ENCODE measurements at regions not wholly inside any gene's neighbourhood (a gene's known extent, or its start where the extent isn't known, plus 50 kb on each side); places are given as distances from the start of the nearest gene placed in this dataset.

DNA sequence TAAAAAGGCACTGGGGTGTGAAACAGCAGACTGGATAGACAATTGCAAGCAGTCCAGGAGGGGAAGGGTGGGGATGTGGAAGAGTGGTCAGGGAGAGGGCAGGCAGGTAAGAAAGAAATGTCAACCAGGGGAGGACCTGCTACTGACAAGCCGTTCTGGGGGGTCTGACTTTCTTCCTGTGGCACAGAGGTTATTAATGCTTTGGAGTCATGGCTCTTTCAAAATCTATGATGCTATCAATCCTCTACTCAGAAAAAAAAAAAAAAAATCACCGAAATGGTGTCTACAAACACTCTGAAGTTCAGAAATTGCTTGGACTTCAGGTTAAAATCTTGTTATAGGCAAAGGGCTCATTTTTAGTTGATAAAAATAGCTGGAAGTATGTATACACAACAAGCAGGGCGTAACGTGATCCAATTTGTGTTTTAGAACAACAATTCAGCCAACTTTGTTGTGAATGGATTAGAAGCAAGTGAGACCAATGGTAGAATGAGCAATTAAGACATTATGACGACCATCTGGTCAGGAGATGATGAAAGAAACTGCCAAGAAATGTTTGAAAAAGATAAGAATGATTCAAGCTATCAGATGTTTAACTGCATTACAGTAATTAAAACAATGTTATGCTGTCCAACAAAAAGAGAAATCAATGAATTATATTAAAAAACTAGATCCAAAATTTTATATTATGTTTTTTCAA lies 255.2 kb downstream of the DEPDC1B start:
- Histone ChIP-seq H3K9me3 (0 out of 2 replicates have a peak, but pooled peaks cover 3% of the 10 kb centered on the region), H3K27me3 (replicated peaks; ENCODE audit: control insufficient read depth, insufficient read depth, low read length) (no peaks in the 10 kb centered on the region), H3K4me1 (peaks cover 6% of the 10 kb centered on the region), H3K36me3 (ENCODE audit: control insufficient read depth, insufficient read depth, low read length) (no peaks in the 10 kb centered on the region), H3K4me3 (ENCODE audit: low read depth, low read length) (no peak overlapping the region)
- intact Hi-C loops (cut with micrococcal nuclease; ENCODE audit: unreplicated experiment): no loop called here
- no peak overlapping the region for H3K27ac Mint-ChIP-seq (ENCODE audit: unreplicated experiment)
- H3K4me3 Mint-ChIP-seq (ENCODE audit: unreplicated experiment): no peak overlapping the region
- POLR2A ChIA-PET: no interaction called here
- peaks cover 13% of the 10 kb centered on the region for H3K4me1 Mint-ChIP-seq (ENCODE audit: low read depth, unreplicated experiment)
- H3K9me3 Mint-ChIP-seq (ENCODE audit: unreplicated experiment): no peaks in the 10 kb centered on the region
- BruUV-seq (replicated peaks): no TSS peak
- TF ChIP-seq, protein P1, sequence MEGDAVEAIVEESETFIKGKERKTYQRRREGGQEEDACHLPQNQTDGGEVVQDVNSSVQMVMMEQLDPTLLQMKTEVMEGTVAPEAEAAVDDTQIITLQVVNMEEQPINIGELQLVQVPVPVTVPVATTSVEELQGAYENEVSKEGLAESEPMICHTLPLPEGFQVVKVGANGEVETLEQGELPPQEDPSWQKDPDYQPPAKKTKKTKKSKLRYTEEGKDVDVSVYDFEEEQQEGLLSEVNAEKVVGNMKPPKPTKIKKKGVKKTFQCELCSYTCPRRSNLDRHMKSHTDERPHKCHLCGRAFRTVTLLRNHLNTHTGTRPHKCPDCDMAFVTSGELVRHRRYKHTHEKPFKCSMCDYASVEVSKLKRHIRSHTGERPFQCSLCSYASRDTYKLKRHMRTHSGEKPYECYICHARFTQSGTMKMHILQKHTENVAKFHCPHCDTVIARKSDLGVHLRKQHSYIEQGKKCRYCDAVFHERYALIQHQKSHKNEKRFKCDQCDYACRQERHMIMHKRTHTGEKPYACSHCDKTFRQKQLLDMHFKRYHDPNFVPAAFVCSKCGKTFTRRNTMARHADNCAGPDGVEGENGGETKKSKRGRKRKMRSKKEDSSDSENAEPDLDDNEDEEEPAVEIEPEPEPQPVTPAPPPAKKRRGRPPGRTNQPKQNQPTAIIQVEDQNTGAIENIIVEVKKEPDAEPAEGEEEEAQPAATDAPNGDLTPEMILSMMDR (IDR thresholded peaks at IDR 0.05; ENCODE audit: insufficient read depth in 1 of 2, low read depth in 1 of 2, low read length in 1 of 2, severe bottlenecking in 1 of 2, unreplicated experiment in 1 of 2): no peak
- DNase-seq: no peak
- peaks cover 9% of the 10 kb centered on the region for H3K27me3 Mint-ChIP-seq (ENCODE audit: insufficient read depth, unreplicated experiment)
- CTCF ChIA-PET: no interaction called here
- H3K36me3 Mint-ChIP-seq (ENCODE audit: insufficient read depth, unreplicated experiment): no peaks in the 10 kb centered on the region

DNA sequence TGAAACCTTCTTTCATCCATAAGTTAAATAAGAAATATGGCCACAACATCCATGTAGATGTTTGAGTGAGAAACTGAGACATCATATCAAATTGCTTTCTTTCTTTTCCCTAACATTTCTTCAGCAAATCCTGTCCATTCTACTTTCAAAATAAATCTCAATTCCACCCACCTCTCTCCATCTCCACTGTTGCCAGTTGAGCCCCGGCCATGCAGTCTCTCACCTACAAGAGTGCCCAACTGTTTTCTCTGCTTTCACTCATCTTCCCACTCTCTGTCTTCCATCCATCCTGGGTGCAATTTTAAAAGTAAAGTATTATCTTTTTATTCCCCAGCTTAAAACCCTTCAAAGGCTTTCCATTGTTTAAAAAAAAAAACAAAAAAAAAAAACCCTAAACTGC lies 260.4 kb downstream of the DEPDC1B start:
- H3K36me3 Mint-ChIP-seq (ENCODE audit: insufficient read depth, unreplicated experiment): no peaks in the 10 kb centered on the region
- no peaks in the 10 kb centered on the region for H3K9me3 Mint-ChIP-seq (ENCODE audit: unreplicated experiment)
- CTCF ChIA-PET: no interaction called here
- Histone ChIP-seq H3K4me1 (no peaks in the 10 kb centered on the region), H3K9me3 (no peaks in the 10 kb centered on the region), H3K36me3 (ENCODE audit: control insufficient read depth, insufficient read depth, low read length) (no peaks in the 10 kb centered on the region), H3K4me3 (ENCODE audit: low read depth, low read length) (no peak overlapping the region), H3K27me3 (replicated peaks; ENCODE audit: control insufficient read depth, insufficient read depth, low read length) (no peaks in the 10 kb centered on the region)
- DNase-seq: no peak
- POLR2A ChIA-PET: no interaction called here
- TF ChIP-seq, protein P1 (IDR thresholded peaks at IDR 0.05; ENCODE audit: insufficient read depth in 1 of 2, low read depth in 1 of 2, low read length in 1 of 2, severe bottlenecking in 1 of 2, unreplicated experiment in 1 of 2): no peak
- H3K4me3 Mint-ChIP-seq (ENCODE audit: unreplicated experiment): no peak overlapping the region
- no TSS peak for BruUV-seq (replicated peaks)
- no peaks in the 10 kb centered on the region for H3K4me1 Mint-ChIP-seq (ENCODE audit: low read depth, unreplicated experiment)
- no peak overlapping the region for H3K27ac Mint-ChIP-seq (ENCODE audit: unreplicated experiment)
- peaks cover 11% of the 10 kb centered on the region for H3K27me3 Mint-ChIP-seq (ENCODE audit: insufficient read depth, unreplicated experiment)
- intact Hi-C loops (cut with micrococcal nuclease; ENCODE audit: unreplicated experiment): no loop called here

DNA sequence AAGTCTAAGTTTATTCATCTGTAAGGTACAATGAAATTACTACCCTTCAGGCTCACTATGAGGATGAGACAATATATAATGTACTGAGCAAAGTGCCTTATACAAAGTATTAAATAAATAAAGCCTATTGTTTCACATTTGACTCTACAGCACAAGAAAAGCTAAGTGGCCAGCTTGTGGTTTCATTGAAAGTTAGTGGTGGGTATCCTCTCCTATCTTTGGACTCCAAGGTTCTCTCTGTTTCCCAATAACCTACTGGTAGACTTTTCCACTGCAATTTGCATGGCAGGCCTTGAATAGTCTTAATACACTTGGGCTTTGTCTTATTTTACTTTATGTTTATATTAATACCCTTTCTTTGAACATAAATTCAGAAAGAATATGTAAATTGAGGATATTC lies 262.7 kb downstream of the DEPDC1B start:
- Mint-ChIP-seq H3K9me3 (ENCODE audit: unreplicated experiment) (no peaks in the 10 kb centered on the region), H3K4me3 (ENCODE audit: unreplicated experiment) (no peak overlapping the region), H3K4me1 (ENCODE audit: low read depth, unreplicated experiment) (no peaks in the 10 kb centered on the region), H3K36me3 (ENCODE audit: insufficient read depth, unreplicated experiment) (no peaks in the 10 kb centered on the region), H3K27me3 (ENCODE audit: insufficient read depth, unreplicated experiment) (peaks cover 2% of the 10 kb centered on the region), H3K27ac (ENCODE audit: unreplicated experiment) (no peak overlapping the region)
- ChIA-PET CTCF (no interaction called here), POLR2A (no interaction called here)
- no TSS peak for BruUV-seq (replicated peaks)
- no peaks in the 10 kb centered on the region for H3K36me3 ChIP-seq (ENCODE audit: control insufficient read depth, insufficient read depth, low read length)
- intact Hi-C loops (cut with micrococcal nuclease; ENCODE audit: unreplicated experiment): no loop called here
- DNase-seq: no peak
- no peaks in the 10 kb centered on the region for H3K4me1 ChIP-seq
- no peak overlapping the region for H3K4me3 ChIP-seq (ENCODE audit: low read depth, low read length)
- TF ChIP-seq, protein P1 (IDR thresholded peaks at IDR 0.05; ENCODE audit: insufficient read depth in 1 of 2, low read depth in 1 of 2, low read length in 1 of 2, severe bottlenecking in 1 of 2, unreplicated experiment in 1 of 2): no peak
- H3K27me3 ChIP-seq (replicated peaks; ENCODE audit: control insufficient read depth, insufficient read depth, low read length): no peaks in the 10 kb centered on the region
- no peaks in the 10 kb centered on the region for H3K9me3 ChIP-seq
